HL-60 (cell line): ENCODE measurements at regions not wholly inside any gene's neighbourhood (a gene's known extent, or its start where the extent isn't known, plus 50 kb on each side); places are given as distances from the start of the nearest gene placed in this dataset.

Source experiments
- CTCF ChIP-seq: IDR thresholded peaks from one replicate; pipeline ENCODE4 v1.5.1; 2011; ENCODE audit warnings: low read length, control low read depth, inconsistent platforms; ENCODE audit not compliant: insufficient read depth
- POLR2AphosphoS5 ChIP-seq: IDR thresholded peaks from 2 replicates; pipeline ENCODE4 v1.6.1; 2012; ENCODE audit warnings: low read depth

- no peak for TF ChIP-seq CTCF
- no peak for TF ChIP-seq POLR2AphosphoS5
Measured at GRCh38 chr10:64571056-64571455, 1049.9 kb downstream of the REEP3 start.
